ENCODE measurements at regions not wholly inside any gene's neighbourhood (a gene's known extent, or its start where the extent isn't known, plus 50 kb on each side); places are given as distances from the start of the nearest gene placed in this dataset.
A peak's percentile ranks its signal among the peaks of the same experiment; 100 is the strongest.

DNA sequence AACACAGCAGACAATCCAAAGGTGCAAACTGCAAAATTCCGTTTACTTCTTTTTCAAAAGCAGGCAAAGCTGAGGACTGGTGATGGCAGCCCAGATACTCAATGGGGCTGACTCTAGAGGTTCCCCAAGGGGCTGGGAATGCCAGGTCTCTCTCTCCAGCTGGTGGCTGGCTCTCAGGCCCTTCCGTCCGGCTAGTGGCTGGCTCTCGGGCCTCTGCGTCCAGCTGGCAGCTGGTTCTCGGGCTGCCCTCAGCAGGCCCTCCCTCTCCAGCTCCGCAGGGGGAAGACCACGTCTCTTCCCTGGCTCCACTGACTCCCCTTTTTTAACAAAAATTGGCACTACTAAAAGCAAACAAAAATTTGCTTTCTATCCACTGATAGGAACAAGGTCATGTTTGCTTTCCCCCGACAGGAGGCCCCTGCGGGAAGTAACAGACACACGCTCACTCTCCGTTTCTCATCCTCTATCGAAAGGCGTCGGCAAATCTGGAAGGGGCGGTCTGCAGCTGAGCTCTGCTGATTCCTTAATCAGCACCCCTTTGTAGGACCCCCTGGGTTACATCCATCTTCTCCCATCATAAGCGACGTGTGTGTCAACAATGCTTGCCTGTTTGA is 381.4 kb downstream of the BRD1 start:
- H3K4me1 ChIP-seq = no peaks in the 10 kb centered on the region
- no peaks in the 10 kb centered on the region for H3K36me3 ChIP-seq
- DNase-seq = no peak
- H3K27ac ChIP-seq = no peak overlapping the region
- H3K27me3 ChIP-seq = peaks cover 0 to 57% (median 25%) of the 10 kb centered on the region in 3 donors
- no peaks in the 10 kb centered on the region for H3K9me3 ChIP-seq
- intact Hi-C loops (cut with DNase I) = no loop called here
- no peak overlapping the region for H3K4me3 ChIP-seq
- TF ChIP-seq, protein P1, sequence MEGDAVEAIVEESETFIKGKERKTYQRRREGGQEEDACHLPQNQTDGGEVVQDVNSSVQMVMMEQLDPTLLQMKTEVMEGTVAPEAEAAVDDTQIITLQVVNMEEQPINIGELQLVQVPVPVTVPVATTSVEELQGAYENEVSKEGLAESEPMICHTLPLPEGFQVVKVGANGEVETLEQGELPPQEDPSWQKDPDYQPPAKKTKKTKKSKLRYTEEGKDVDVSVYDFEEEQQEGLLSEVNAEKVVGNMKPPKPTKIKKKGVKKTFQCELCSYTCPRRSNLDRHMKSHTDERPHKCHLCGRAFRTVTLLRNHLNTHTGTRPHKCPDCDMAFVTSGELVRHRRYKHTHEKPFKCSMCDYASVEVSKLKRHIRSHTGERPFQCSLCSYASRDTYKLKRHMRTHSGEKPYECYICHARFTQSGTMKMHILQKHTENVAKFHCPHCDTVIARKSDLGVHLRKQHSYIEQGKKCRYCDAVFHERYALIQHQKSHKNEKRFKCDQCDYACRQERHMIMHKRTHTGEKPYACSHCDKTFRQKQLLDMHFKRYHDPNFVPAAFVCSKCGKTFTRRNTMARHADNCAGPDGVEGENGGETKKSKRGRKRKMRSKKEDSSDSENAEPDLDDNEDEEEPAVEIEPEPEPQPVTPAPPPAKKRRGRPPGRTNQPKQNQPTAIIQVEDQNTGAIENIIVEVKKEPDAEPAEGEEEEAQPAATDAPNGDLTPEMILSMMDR (IDR thresholded peaks at IDR 0.05) = no peak
- TF ChIP-seq EP300 (IDR thresholded peaks at IDR 0.05) = no peak
- TF ChIP-seq POLR2A (IDR thresholded peaks at IDR 0.05) = no peak
- TF ChIP-seq POLR2AphosphoS5 (IDR thresholded peaks at IDR 0.05) = no peak
- 47 to 76% methylated on average over 18 of the region's 18 CpGs for WGBS, 2 donors

DNA sequence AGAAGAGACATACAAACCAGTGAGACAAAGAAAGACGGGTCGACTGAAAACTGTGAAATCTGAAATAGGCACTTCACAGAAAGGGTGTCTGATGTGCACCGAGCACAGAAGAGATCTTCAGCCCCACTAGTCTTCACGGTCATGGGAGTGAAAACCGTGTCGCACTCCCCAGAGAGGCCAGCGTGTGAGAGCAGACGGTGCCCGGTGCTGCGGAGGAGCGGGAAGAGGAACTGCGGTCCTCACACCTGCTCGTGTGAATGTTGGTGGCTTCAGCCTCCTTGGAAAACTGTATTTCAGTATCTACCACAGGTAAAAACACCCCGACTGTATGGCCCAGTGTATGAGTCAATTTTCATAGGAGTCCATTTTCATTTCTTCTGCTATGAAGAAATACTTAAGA is 382.9 kb downstream of the BRD1 start:
- H3K36me3 ChIP-seq = no peaks in the 10 kb centered on the region
- intact Hi-C loops (cut with DNase I) = no loop called here
- no peaks in the 10 kb centered on the region for H3K9me3 ChIP-seq
- no peak overlapping the region for H3K4me3 ChIP-seq
- H3K27me3 ChIP-seq = peaks cover 0 to 48% (median 14%) of the 10 kb centered on the region in 3 donors
- H3K4me1 ChIP-seq = no peaks in the 10 kb centered on the region
- DNase-seq = no peak
- no peak overlapping the region for H3K27ac ChIP-seq
- TF ChIP-seq POLR2A (IDR thresholded peaks at IDR 0.05) (no peak), POLR2AphosphoS5 (IDR thresholded peaks at IDR 0.05) (no peak), EP300 (IDR thresholded peaks at IDR 0.05) (no peak)
- TF ChIP-seq, protein P1 (IDR thresholded peaks at IDR 0.05) = no peak
- WGBS, 2 donors = 86 to 91% methylated on average over 14 of the region's 14 CpGs

DNA sequence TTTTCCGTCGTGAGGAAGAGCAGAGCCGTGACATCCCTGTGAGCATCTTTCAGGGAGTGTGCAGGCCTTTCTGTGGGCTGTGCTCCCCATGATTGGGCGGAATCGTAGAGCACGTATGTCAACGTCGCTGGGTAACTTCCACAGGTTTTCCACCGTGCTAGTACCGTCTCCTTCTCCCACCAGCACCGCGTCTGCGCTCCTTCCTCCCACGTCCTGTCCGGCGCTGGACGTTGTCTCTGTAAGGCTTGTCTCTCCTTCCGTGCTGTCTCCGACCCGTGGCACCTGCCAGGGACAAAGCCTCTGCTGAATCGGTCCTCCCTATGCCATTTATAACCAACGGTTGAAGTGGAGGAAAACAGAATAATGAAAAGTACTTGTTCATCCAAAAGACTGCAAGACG is 386.7 kb downstream of the BRD1 start:
- intact Hi-C loops (cut with DNase I) = no loop called here
- H3K27me3 ChIP-seq = peaks cover 0 to 27% (median 0%) of the 10 kb centered on the region in 3 donors
- no peaks in the 10 kb centered on the region for H3K36me3 ChIP-seq
- no peaks in the 10 kb centered on the region for H3K4me1 ChIP-seq
- 93% methylated on average over 23 of the region's 23 CpGs for WGBS, 2 donors
- no peaks in the 10 kb centered on the region for H3K9me3 ChIP-seq
- DNase-seq = no peak
- no peak overlapping the region for H3K27ac ChIP-seq
- TF ChIP-seq EP300 (IDR thresholded peaks at IDR 0.05) (no peak), POLR2AphosphoS5 (IDR thresholded peaks at IDR 0.05) (no peak), POLR2A (IDR thresholded peaks at IDR 0.05) (no peak)
- TF ChIP-seq, protein P1 (IDR thresholded peaks at IDR 0.05) = no peak
- no peak overlapping the region for H3K4me3 ChIP-seq

DNA sequence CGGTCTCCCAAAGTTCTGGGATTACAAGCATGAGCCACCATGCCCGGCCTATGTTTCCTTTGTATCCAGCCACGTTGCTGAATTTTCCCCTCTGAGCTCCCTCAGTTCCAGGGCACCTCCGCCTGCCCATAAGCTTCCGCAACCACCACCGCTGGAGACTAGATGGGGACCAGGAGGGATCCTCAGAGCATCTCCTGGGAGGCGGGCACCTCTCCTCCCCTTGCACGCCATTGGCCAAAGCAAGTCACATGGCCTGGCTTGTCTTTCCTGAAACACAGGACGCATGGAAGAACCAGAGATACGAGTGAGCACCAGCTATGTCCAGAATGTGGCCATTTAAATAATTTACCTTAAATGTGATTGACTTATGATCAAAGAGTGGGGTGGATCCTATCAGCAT is 388.3 kb downstream of the BRD1 start:
- Histone ChIP-seq H3K36me3 (no peaks in the 10 kb centered on the region), H3K4me3 (no peak overlapping the region), H3K9me3 (no peaks in the 10 kb centered on the region), H3K27me3 (peaks cover 0 to 33% (median 0%) of the 10 kb centered on the region in 3 donors), H3K4me1 (no peaks in the 10 kb centered on the region), H3K27ac (no peak overlapping the region)
- intact Hi-C loops (cut with DNase I) = no loop called here
- no peak for TF ChIP-seq POLR2AphosphoS5 (IDR thresholded peaks at IDR 0.05)
- TF ChIP-seq POLR2A (IDR thresholded peaks at IDR 0.05) = no peak
- TF ChIP-seq EP300 (IDR thresholded peaks at IDR 0.05) = no peak
- TF ChIP-seq, protein P1 (IDR thresholded peaks at IDR 0.05) = no peak
- WGBS, 2 donors = 75 to 92% methylated on average over 10 of the region's 10 CpGs
- no peak for DNase-seq

DNA sequence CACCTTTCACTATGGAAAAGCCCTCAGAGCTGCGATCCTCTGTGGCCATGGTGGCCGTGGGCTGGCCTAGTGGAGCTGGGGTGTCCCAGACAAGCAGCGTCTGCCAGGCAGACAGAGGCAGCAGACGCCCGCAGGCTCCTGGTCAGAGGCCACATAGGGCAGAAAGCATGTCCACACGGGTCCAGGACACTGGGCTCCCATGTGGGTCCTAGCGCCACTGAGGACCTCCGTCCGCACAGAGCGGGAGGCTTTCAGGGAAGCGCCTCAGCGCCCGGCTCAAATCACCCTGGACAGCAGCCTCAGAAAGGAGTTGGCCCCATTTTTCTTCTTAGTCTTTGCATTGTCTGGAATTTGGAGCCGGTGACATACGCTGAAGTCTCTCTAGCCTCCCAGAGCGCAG is 389.7 kb downstream of the BRD1 start:
- Histone ChIP-seq H3K4me3 (no peak overlapping the region), H3K27me3 (peaks cover 0 to 43% (median 0%) of the 10 kb centered on the region in 3 donors), H3K27ac (no peak overlapping the region), H3K4me1 (no peaks in the 10 kb centered on the region), H3K36me3 (no peaks in the 10 kb centered on the region), H3K9me3 (no peaks in the 10 kb centered on the region)
- intact Hi-C loops (cut with DNase I) = no loop called here
- TF ChIP-seq POLR2AphosphoS5 (IDR thresholded peaks at IDR 0.05) (no peak), POLR2A (IDR thresholded peaks at IDR 0.05) (no peak), EP300 (IDR thresholded peaks at IDR 0.05) (no peak)
- TF ChIP-seq, protein P1 (IDR thresholded peaks at IDR 0.05) = no peak
- 85 to 88% methylated on average over 16 of the region's 16 CpGs for WGBS, 2 donors
- DNase-seq = peak; percentile 49
